ENCODE measurements at regions not wholly inside any gene's neighbourhood (a gene's known extent, or its start where the extent isn't known, plus 50 kb on each side); places are given as distances from the start of the nearest gene placed in this dataset.

- no peak for TF ChIP-seq CTCF (tag by site-specific recombination; IDR thresholded peaks at IDR 0.05)
- TF ChIP-seq ZNF704 (tag by site-specific recombination; IDR thresholded peaks at IDR 0.05), result no peak
- TF ChIP-seq GLI2 (tag by site-specific recombination; IDR thresholded peaks at IDR 0.05; ENCODE audit: borderline replicate concordance, low read depth), result no peak
- TF ChIP-seq ZBTB8A (tag by site-specific recombination; IDR thresholded peaks at IDR 0.05), result no peak
- no peak for TF ChIP-seq ZNF610 (tag by site-specific recombination; IDR thresholded peaks at IDR 0.05; ENCODE audit: borderline replicate concordance)
- TF ChIP-seq ZBTB10 (tag by site-specific recombination; IDR thresholded peaks at IDR 0.05), result no peak
- TF ChIP-seq REST (tag by site-specific recombination; IDR thresholded peaks at IDR 0.05), result no peak
- no peak for TF ChIP-seq ZNF302 (tag by site-specific recombination; IDR thresholded peaks at IDR 0.05; ENCODE audit: low read depth)
- TF ChIP-seq YY1 (tag by site-specific recombination; IDR thresholded peaks at IDR 0.05), result no peak
- TF ChIP-seq ZNF777 (tag by site-specific recombination; IDR thresholded peaks at IDR 0.05; ENCODE audit: borderline replicate concordance), result no peak
- TF ChIP-seq PBX3 (CRISPR knock-in tag; IDR thresholded peaks at IDR 0.05), result no peak
- no peak for TF ChIP-seq ZNF747 (tag by site-specific recombination; IDR thresholded peaks at IDR 0.05)
- no peak for TF ChIP-seq TSHZ1 (tag by site-specific recombination; IDR thresholded peaks at IDR 0.05; ENCODE audit: borderline replicate concordance)
- no peak for TF ChIP-seq ZNF121 (tag by site-specific recombination; IDR thresholded peaks at IDR 0.05)
These were observed 261.6 kb upstream of the STS start for GRCh38 chrX:6885909-6886308.
